Coronary artery (tissue), 2 donors: ENCODE measurements at regions not wholly inside any gene's neighbourhood (a gene's known extent, or its start where the extent isn't known, plus 50 kb on each side); places are given as distances from the start of the nearest gene placed in this dataset.
"Not testable (repeated sequence)": the region's sequence is repeated elsewhere in the genome, so short reads cannot be mapped to it uniquely, and the experiment has no call there.

Source experiments
- DNase-seq: peaks from one replicate; pipeline ENCODE4 v3.0.0-alpha.2; 2017; ENCODE audit warnings: low spot score
- H3K27ac ChIP-seq, 2 donors: fragments of 200-600 bp; sonication (generic); one replicate each; pipeline ENCODE4 v1.5.1; 2016 to 2019
- H3K4me3 ChIP-seq: fragments of 200-600 bp; sonication (generic); 2 replicates; pipeline ENCODE4 v1.5.1; 2016; ENCODE audit warnings: mild to moderate bottlenecking, moderate library complexity
- CTCF ChIP-seq: fragments of 200-600 bp; sonication (generic); IDR thresholded peaks from one replicate; pipeline ENCODE4 v1.5.1; 2019; ENCODE audit warnings: antibody characterized with exemption

DNA sequence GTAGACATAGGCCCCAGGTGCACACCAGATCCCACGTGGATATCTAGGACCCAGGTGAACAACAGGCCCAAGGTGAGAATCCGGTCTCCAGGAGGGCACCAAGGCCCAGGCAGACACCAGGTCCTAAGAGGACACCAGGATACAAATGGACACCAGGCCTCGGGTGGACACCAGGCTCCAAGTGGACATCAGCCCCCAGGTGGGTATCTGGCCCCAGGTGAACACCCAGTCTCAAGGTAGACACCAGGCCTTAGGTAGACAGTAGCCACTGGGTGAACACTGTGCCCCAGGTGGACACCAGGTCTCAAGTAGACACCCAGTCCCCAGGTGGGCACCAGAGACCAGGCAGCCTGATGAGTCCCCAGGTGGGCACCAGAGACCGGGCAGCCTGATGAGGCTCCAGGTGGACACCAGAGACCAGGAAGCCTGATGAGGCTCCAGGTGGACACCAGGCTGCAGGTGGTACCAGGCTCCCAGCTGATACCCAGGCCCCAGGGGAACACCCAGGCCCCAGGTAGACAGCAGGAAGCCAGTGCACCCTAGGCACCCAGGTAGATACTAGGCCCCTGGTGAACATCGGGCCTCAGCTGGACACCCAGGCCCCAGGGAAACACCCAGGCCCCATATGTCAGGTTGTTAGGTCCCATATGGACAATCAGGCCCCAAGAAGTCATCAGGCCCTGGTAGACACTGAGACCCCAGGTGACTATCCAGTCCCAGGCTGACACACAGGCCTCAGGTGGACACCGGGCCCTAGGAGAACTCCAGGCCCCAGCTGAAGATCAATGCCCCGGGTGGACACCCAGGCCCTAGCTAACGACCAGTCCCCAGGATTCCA, 55.1 kb upstream of the SEPTIN5 start:
- DNase-seq, result no peak
- TF ChIP-seq CTCF, result no peak
- Histone ChIP-seq H3K4me3 (no peak overlapping the region), H3K27ac (no peak overlapping the region)

DNA sequence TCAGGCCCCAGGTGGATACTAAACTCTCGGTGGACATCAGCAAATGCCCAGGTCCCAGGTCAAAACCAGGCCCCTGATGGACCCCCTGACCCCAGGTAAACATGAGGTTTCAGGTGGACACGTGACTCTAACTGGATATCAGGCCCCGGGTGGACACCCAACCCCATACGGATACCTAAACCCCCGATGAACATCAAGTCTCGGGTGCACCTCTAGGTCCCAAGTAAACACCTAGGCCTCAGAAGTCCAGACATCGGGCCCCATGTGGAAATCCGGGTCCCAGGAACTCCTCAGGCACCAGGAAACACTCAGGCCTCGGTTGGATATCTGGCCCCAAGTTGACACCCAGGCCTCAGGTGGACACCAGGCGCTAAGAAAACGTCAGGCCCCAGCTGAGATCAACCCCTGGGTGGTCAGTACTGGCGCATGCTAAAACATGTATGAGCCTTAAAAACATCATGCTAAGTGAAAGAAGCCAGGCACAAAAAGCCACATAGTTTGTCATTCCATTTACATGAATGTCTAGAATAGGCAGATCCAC, 54.4 kb upstream of the SEPTIN5 start:
- DNase-seq, result no peak
- TF ChIP-seq CTCF, result no peak
- Histone ChIP-seq H3K4me3 (no peak overlapping the region), H3K27ac (no peak overlapping the region)

DNA sequence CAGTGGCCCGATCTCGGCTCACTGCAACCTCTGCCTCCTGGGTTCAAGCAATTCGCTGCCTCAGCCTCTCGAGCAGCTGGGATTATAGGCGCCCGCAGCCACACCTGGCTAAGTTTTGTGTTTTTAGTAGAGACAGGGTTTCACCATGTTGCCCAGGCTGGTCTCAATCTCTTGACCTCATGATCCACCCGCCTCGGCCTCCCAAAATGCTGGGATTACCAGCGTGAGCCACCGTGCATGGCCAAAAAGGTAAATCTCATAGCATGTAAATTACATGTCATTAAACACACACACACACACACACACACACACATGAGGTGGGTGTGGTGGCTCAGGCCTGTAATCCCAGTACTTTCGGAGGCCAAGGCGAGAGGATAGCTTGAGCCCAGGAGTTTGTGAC, 53.7 kb upstream of the SEPTIN5 start:
- not testable (repeated sequence) for H3K4me3 ChIP-seq, DNase-seq

DNA sequence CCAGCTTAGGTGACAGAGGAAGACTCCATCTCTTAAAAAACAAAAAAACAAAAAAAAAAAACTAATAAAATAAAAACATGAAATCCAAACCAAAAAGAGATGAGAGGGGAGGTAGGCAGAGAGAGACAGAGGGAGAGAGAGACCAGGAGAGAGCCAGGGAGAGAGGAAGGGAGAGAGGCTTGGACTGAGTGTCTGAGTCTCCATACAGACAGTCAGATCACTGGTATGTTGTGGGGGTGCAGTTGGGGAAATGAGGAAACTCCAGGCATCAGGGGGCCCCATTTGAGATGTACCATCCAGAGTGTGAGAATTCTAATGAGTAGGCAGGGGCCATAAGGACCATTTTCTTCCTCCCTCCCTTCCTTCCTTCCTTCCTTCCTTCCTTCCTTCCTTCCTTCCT, 53.1 kb upstream of the SEPTIN5 start:
- H3K4me3 ChIP-seq, result no peak overlapping the region
- DNase-seq, result no peak
- no peak for TF ChIP-seq CTCF
- no peak overlapping the region for H3K27ac ChIP-seq

More for the DNA sequence above, 53.7 kb upstream of the SEPTIN5 start:
- H3K27ac ChIP-seq, result not testable (repeated sequence)

- H3K27ac ChIP-seq, DNase-seq, H3K4me3 ChIP-seq: not testable (repeated sequence)
These were observed 52.1 kb upstream of the SEPTIN5 start for GRCh38 chr22:19662049-19662684.

DNA sequence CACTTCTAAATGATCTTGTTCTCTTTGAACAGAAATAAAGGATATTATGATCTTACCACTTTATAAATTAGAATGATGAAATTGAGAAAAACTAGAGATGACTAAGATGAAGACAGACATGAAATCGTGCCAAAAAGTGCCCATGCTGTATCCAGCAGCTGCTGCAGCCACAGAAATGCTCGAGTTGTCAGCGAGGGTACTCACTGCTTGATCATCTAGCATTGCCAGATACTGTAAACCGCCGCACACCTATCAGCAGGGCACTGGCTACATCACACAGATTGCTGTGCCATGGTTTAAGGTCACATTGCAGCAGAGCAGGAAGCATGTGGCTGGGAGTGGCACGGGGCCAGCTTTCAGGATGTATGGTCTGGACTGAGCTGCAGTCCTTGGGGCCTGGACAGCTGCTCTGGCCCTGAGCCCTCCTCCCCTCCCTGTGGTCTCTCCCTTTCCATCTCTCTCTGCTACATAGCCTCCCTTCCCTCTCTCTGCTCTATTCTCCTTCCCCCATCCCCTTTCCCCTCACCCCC, 51.0 kb upstream of the SEPTIN5 start:
- no peak for DNase-seq
- TF ChIP-seq CTCF, result no peak
- peak overlapping the region in 1 of 2 donors; percentile 51 for H3K27ac ChIP-seq
- H3K4me3 ChIP-seq, result peak overlapping the region; percentile 25

DNA sequence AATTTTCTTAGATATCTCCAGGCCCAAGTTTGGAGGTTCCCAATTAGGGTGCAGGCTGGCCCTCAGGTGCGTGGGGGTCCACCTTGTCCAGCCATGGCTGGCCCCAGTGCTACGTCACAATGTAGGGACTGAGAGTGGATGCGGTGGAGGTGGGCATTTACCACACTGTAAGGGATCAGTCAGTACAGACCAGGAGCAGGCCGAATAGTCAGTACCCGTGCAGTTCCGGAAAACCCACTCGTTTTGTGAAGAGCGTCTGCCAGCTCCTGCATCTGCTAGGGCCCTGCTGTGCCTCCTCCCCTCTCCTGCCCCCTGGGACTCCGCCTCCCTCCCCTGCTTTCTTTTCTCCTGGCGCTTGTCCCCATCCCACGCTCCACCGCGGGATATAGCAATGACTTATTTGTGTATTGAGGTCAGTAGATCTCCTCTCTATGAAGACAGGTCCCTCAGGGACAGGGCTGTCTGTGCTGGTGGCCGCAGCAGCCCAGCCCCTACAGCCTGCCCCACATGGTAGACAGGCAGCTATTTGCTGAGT, 50.4 kb upstream of the SEPTIN5 start:
- no peak for TF ChIP-seq CTCF
- peak overlapping the region in 1 of 2 donors; percentile 51 for H3K27ac ChIP-seq
- peak overlapping the region; percentile 25 for H3K4me3 ChIP-seq
- no peak for DNase-seq
